ENCODE measurements at regions not wholly inside any gene's neighbourhood (a gene's known extent, or its start where the extent isn't known, plus 50 kb on each side); places are given as distances from the start of the nearest gene placed in this dataset.

DNA sequence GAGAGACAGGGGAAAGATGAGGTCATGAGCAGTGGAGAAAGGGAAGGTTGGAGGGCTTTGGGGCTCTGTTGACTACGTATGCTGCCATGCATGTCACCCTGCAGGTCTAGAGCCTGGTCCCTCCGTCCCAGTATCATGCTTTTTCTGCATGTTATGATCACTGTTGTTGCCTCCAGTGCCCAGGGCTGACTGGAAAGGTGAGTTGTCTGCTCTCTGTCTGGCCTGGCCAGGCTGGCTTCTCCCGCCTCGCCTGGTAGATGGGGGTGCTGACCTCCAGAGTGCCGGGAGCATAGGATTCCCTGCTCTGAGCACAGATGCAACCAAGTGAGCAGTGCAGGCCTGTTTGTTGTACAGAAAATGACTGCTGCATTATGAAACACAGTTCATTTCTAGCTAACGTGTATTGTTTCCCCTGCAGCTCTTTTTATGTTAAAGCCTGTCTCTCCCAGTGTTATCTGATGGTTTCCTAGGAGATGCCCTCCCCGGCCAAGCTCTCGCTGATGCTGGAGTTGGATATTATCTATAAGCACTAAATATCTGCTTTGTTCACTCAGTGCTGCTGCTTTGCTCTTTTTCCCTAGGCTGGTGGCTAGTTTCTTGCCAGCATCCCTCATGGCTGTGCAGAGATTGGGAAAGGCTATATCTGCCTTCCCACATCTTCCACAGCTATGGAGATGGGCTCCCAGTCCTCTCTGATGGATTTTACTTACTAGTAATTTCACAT, 158.2 kb downstream of the TDRD15 start:
- DNase-seq (ENCODE audit: low spot score) = no peak

DNA sequence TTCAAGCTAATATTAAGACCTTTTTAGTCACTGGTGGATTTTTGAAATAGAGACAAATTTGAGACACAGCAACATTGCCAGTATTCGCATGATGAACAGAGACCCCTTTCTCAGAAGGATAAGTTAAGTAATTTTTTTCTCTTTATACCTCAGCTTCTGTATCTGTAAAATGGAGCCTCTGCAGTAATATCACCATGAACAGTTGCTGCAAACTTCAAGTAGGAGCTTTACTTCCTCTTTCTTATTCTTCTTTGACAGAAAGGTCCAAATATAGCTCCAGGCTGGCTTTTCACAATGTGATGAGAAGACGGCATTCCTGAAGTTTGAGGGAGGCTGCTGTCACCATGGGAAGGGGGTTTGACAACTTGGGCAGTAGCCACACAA, 158.7 kb downstream of the TDRD15 start:
- no peak for DNase-seq (ENCODE audit: low spot score)

DNA sequence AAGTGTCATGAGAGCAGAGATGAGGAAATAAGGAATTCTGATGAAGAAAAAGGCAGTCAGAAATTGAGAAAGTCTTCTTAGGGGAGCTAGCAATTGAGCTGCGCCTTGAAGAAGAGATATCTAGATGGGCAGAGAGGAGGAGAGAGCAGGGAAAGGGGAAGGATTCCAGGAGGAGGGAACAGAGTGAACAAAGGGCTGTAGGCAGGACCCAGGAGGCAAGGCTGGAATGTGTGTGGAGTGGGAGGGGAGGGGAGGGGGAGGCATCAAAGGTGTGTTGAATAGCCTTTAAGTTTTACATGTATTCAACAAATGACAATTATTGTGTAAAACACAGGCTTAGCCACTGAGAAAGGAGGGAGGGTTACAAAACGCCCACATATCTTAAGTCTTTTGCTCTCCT, 164.5 kb downstream of the TDRD15 start:
- DNase-seq (ENCODE audit: low spot score) = no peak

DNA sequence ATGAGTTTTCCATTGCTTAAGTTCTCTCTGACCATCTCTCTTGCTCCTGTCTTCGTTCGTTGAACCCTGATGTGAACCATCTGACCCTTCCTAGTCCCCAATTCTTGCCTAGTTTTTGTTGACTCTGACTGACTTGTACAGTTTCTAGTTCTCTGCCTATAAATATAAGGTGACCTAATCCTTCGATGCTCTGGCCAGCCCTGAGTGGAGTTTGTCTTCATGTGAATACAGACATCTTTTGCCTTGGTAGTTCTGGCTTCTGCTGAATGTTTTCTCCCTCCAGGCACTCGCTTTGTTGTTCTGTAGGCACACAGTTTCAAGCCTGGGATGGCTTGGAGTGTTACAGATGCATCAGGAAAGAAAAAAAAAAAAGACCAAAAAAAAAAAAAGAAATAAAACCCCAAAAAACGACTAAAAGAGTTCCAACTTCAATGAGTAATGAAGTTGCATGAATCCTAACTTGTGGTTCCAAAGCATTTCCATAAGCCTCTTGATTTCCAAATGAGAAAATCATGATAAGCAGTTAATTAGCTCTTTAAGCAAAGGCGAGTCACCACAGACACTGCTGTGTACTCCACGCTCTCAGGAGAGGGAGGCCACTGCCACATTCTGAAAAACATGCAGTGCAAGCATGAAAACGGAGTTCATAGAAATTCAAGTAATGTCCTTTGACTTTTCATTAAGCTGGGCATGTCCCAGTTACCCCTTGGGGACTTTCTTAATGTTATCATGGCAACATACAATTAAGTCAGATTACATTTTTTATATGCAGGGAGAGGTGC, 165.2 kb downstream of the TDRD15 start:
- no peak for DNase-seq (ENCODE audit: low spot score)

DNA sequence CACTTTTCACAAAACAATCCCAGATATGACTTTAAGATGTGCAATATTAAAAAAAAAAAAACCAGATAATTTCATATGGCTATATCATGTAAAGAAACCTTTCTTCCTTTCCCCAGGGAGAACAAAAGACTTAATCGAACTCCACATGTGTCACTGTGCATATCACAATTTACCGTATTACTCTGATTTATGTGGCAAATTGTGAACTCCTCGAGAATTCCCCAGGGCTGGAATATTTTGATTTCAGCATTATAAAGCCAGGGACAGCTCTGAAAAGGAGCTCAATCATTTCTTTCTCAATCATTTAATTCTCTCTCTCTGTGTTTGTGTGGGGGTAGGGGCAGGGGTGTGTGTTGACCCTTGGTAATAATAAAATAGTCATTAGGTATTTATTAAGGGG, 165.8 kb downstream of the TDRD15 start:
- no peak for DNase-seq (ENCODE audit: low spot score)

DNA sequence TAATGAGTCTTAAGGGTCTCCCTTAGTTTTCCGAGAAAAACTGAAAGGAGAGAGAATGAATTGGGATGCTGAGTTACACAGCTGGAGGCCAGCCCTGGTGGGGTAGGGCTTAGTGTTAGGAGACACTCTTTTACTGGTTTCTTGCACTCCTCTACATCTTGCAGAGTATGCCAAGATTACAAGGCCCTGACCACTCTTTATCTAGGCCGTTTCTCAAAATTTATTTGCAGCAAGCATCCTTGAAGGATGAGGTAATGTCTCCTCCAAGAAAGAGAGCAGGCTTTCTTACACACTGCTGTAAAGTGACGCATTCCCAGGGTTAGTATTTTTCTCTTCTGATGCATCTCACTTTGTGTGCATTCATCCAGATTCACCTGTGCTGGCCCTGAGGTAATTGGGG, 166.2 kb downstream of the TDRD15 start:
- DNase-seq (ENCODE audit: low spot score) = no peak

DNA sequence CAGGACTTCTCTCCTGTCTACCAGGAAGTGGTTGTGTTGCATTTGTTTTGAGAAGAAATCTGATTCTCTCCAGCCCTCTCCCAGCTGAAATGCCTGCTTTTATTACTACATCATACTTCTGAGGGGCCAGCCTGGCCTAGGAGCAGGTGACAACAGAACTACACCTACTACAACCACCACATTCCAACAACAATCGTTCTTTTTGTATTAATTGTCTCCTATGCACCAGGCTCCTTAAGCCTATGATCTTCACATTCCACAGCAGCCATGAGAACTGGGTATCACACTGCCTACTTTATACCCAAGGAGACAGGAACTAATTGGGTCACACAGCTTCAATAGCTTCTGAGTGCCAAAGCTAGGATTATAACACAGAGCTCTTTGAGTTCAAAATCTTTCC, 167.7 kb downstream of the TDRD15 start:
- no peak for DNase-seq (ENCODE audit: low spot score)

DNA sequence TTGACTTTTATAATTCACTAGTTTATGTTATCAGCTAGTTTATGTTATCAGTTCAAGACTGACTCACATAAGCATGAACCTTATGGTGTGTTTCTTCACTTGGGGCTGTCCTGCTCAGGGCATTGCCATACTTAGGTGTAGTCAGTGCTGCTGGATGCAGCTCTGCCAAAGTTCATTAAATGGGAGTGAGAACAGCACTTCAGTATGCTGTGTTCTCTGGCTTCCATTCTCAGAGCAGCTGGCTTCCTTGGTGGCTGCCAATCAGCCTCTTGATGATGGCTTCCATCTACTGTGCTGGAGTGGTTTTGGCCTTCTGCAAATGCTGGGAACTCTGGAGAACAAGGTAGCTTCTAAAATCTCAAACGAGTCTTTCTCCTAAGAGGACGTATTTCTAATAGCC, 170.7 kb downstream of the TDRD15 start:
- DNase-seq (ENCODE audit: low spot score) = no peak

DNA sequence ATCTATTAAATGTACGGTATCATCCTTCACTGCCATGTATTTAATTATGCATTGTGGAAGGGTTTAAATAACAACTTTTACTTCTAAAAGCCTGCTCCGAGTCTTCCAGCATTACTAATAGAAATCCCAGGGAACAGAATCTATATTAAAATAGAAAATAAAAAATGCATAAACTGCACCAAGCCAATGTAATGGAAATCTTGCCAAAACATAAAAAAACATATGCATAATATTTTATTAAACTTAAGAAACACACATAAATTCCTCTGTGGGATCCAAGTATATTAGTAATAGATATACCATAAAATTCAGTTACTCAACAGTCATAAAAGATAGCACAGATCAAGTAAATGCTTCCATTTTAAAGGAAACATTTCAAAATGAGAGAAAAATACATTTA, 175.6 kb downstream of the TDRD15 start:
- DNase-seq (ENCODE audit: low spot score) = no peak

DNA sequence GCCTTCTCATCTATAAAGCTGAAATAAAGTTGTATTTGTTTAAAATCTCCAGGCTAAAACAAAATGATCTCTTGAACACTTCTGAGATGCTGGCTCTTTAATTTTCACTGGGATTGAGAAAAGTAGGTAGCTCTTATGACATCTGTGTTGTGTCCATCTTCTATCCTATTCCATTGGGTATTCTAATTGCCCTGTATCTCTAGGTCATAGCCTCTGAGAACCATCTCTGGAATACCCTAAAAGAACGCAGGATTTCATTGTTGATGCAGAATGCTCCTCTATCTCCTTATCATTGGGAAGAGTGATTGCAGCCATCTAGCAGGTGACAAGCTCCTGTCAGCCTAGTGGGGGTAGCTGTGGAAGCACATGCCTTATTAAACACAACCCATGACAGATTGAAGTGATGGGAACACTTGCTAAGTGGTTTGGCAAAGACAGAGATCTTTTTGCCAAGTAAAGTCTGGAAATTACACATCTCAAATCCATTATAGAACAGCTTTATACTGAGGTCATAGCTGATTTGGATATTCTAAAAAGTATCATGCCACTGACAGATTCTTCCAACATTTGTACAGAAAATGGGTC, 178.2 kb downstream of the TDRD15 start:
- no peak for DNase-seq (ENCODE audit: low spot score)

DNA sequence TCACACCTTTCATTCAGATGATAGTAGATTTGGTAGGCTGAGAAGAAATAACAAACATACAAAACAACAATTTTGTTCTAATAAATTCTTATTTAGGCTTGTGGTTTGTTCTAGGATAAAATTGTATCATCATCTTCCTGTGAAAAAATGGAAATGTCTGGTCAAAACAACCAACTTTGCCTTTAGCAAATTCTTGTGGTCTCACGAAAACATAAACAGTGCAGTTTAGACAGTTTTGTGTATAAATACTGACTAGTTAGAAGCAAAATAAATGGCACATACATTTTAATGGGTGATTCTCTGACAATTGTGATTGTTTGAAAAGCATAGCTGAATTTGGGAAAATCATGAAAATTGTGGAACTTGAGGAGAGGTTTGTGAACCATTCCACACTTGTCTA, 180.1 kb downstream of the TDRD15 start:
- no peak for DNase-seq (ENCODE audit: low spot score)

DNA sequence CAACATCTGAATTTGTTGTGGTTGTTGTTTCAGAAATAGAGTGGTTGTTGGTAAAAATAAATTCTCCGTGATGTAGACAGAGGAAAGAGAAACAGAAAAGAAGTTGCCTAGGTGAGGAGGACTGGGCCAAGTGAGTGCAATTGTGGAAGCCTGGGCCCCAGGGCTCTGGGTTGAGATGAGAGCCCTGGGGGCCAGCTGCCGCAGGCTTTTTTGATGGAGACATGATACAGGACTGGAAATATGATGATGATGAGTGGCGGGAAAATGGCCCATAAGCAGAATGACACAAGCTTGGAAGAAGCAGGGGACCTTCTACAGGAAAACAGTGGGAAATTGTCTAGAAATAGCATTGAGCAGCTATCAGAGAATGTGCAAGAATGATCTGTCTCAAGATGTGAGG, 181.8 kb downstream of the TDRD15 start:
- DNase-seq (ENCODE audit: low spot score) = no peak

DNA sequence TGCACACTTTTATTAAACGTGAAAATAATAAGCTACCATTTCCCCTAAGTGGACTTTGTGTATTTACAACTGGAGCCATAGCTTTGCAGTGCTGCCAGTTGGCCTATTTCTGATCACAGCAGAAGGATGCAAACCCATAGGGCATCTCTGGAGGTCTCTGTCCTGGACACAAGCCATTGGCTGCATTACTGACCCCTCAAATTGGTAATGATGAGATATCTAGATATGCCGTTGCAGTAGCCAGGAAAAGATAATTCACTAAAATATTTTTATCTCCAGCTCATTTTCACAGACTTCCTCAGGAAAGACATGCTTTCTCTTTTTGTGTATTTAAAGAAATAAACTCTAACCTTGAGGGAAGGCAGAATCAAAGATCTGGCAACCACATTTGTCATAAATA, 182.5 kb downstream of the TDRD15 start:
- no peak for DNase-seq (ENCODE audit: low spot score)

DNA sequence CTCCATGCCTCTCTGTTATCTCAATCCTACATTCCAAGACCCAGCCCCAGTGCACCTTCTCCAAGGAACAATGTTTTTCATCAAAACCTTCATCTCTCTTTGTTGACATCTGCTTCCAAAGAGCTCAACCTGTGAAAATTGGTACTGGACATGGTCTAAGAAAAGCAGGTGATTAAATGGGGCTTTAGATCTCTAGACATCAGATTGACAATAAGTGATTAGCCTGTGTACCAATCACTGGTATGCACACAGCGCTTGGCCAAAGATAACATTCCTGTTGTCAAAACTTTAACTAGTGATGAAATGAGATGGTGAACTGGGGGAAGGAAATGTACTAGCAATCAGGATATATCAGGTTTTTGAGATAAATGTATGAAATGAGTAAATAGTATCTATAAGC, 183.3 kb downstream of the TDRD15 start:
- no peak for DNase-seq (ENCODE audit: low spot score)

DNA sequence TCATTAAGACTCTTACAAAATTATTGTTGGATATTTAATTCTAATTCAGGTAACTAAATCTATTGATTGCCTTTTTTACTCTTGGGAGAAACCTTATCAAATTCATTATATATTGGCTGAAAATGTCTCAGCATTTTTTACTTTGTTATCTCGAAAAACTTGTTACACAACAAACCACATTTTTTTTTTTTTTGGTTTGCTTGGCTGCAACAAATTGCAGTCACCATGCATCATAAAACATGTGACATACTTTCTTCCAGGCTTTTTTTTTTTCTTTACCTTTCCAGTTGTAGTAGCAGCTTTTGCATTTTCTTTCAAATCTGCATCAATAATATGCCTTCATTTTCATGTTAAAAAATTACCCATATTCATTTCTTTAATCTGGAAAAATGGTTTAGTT, 186.7 kb downstream of the TDRD15 start:
- no peak for DNase-seq (ENCODE audit: low spot score)

DNA sequence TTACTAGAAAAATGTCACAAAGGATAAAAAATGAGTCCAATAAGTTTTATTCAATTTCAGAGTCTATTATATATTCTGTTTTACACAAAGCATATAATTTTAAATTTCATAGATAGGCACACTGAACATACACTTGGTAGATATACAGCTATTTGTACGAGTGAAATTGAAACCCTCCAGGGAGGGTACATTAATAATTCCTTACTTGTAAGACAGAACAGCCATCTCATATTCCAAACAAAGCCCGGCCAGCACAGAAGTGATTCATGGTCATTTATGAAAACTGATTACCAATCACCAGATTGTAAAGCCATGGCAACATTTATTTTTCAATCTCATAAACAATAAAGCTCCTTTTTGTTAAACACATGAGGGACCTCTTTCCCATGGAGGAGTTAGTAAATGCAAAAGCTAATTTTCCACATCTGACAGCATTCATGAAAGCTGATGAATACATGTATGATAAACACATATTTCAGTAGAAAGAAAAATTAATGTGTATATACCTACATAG, 190.6 kb downstream of the TDRD15 start:
- DNase-seq (ENCODE audit: low spot score) = no peak

DNA sequence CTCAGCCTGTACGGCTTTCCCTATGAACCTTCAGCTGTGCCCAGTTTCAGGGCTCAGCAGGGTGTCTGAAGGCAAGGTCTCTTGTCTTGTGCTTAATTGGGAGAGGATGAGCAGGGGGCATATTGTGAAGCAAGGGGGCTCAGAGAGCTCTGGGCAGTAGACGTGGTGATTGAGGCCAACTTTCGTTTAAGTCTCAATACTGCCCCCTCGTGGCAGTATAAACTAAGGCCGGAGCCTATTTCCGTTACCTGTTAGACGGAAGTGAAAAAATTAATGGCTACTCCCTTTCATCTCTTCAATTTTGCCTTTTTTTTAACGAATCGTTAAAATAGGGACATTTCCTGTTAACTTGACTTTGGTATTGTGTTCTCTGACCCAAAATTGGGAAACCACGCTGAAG, 193.4 kb downstream of the TDRD15 start:
- DNase-seq (ENCODE audit: low spot score) = peak; percentile 16

DNA sequence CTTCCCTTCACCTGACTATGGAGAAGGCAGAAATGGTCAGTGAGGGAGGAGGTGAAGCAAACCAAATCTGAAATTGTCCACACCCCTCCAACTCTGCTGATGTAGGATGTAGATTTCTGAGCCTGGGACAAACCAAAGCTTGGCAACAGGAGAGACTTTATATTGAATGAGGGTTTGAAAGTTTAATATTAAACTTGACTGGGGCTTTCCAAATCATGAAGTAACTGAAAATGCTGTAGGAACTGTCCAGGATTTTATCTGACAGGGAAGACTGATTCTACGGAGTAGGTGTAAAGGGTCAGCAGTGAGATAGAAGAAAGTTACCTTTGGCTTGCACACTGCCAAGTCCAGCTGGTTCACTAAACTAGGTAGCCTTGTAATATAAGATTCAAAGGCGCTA, 194.5 kb downstream of the TDRD15 start:
- DNase-seq (ENCODE audit: low spot score) = no peak

DNA sequence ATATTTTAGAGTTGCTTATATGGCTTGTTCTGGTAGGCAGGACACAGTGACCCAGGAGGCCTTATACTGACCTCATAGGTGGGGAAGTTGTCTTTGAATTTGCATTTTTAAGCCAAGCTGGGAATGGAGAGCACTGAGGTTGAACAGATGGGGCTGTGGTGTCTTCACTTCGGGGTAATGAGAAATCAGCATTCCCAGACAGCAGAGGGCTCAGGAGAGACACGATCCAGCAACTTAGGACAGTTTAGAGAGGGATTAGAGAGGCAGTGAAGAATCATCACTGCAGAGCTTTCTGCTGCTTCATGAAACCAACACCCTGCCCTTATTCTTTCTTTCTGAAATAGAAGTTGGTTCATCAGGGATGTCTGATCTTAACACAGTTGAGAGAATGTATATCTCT, 202.4 kb downstream of the TDRD15 start:
- DNase-seq (ENCODE audit: low spot score) = no peak

DNA sequence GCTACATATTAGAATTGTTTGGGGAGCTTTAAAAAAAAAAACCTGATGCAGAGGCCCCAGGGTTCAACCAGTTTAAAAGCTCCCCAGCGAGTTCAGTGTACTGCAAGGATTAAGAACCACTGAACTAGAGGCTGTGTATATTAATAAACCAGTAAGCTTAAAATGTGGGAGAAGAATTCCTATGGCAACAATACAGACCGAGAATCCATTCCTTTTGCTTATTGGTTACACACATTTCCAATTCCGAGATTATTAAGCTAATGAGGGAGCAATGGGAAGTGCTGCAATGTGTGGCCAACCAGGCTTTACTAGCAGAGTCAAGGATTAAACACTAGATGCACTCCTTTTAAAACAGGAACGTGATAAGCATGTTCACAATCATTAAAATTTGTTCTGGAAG, 204.4 kb downstream of the TDRD15 start:
- DNase-seq (ENCODE audit: low spot score) = no peak

DNA sequence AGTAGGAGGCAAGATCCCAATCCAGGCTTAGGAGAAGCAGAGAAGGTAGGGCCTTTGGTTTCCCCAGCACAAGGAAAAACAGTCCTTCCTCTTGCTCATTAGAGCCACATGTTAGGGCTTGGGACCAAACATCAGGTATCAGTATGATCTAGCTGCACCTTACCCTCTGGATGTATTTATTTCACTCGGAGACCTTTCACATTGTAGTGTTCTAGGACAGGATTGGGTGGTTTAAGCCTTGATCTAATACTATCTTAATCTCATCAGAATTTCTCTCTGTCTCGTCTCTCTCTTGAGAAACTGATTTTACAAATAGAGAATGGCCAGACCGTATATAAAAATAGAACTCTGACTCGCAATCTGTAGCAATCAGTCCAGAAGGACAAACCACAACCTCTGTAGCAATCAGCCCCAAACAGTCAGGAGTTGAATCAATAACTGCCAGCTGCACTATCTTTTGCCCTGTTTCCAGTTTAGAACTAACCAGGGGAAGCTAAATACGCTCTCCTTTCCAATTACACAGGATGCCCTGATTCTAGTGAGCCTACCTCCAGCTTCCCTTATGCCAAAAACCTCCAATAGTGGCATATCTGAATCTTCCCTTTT, 207.1 kb downstream of the TDRD15 start:
- DNase-seq (ENCODE audit: low spot score) = no peak

DNA sequence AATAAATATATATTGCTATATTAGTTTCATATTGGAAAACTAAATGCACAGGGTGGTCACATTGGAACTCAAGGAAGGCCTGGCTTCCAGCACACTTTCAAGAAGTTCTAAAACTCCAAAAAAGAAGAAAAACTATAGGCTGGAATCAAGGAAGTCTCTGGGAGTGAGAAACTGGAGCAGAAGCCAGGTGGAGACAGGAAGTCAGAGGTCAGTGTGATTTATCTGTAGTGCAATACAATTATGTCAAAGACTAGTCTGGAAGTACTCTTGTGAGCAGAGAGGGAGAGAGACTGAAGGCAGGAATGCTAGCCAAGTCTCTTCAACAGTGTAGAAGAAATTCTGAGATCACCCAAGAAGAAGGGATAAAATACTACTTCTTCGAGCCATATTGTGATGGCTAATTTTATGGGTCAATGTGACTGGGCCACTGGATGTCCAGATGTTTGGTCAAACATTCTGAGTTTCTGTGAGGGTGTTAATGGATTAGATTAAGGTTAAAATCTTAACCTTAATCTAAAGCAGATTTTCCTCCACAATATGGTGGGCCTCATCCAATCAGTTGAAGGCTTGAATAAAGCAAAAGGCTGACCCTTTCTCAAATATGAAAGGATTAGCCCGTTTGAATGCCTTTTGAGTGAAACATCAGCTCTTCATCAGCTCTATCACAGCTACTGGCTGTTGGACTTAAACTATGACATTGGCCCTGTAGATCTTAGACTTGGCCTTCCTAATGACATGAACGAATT, 208.0 kb downstream of the TDRD15 start:
- no peak for DNase-seq (ENCODE audit: low spot score)
